ENCODE measurements at regions not wholly inside any gene's neighbourhood (a gene's known extent, or its start where the extent isn't known, plus 50 kb on each side); places are given as distances from the start of the nearest gene placed in this dataset.

DNA sequence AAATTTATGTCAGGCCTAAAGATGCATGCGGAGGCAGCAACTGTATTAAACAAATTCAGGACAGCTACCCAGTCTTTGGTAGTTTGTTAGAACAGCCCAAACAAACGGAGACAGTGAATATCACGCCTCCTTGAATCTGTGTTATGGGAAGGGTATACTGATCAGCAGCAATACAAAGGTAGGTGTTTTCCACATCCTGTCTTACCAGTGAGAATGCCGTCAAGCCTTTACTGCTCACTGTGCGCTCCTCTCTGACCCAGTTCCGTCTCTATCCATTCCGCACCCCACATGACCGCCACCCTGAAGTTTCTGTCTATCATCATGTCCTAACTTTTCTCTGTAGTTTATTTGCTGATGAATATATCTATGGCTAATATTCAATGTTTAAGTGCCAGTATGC is 473.3 kb downstream of the LPIN1 start:
- H3K4me1 ChIP-seq (ENCODE audit: control insufficient read depth in 3 of 3, insufficient read depth in 3 of 3, low read length in 3 of 3): no peaks in the 10 kb centered on the region
- H3K9me3 ChIP-seq (ENCODE audit: control insufficient read depth in 3 of 3, low read length in 3 of 3): peaks cover 0 to 5% (median 2%) of the 10 kb centered on the region in 3 donors
- H3K27me3 ChIP-seq (ENCODE audit: control insufficient read depth in 3 of 3, insufficient read depth in 3 of 3, low read length in 3 of 3): no peaks in the 10 kb centered on the region
- no peaks in the 10 kb centered on the region for H3K36me3 ChIP-seq (ENCODE audit: control insufficient read depth in 3 of 3, insufficient read depth in 3 of 3, low read length in 3 of 3)
- H3K9ac ChIP-seq (ENCODE audit: low read depth in 1 of 3, low read length in 3 of 3): no peak overlapping the region
- H3K4me3 ChIP-seq (ENCODE audit: low read length in 3 of 3): no peak overlapping the region
- H3K27ac ChIP-seq (ENCODE audit: low read depth, low read length): no peak overlapping the region

DNA sequence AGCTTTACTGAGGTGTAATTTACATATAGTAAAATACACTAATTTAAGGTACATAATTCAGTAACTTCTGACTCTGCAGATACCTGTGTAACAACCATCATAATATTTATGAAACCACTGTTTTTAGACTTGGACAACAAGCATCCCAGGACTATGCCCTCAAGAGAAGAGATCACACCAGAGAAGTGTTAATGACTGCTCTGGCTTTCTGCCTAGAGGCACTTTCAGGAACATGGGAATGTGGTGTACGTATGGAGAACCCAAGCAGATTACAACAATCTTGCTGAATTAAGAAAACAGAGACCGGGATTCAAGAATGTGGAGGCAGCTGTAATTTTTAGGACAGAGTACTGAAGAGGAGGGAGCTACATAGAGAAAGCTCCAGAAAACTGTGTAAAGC is 475.2 kb downstream of the LPIN1 start:
- Histone ChIP-seq H3K4me1 (ENCODE audit: control insufficient read depth in 3 of 3, insufficient read depth in 3 of 3, low read length in 3 of 3) (no peaks in the 10 kb centered on the region), H3K27ac (ENCODE audit: low read depth, low read length) (no peak overlapping the region), H3K9me3 (ENCODE audit: control insufficient read depth in 3 of 3, low read length in 3 of 3) (peaks cover 0 to 5% (median 2%) of the 10 kb centered on the region in 3 donors), H3K4me3 (ENCODE audit: low read length in 3 of 3) (no peak overlapping the region), H3K36me3 (ENCODE audit: control insufficient read depth in 3 of 3, insufficient read depth in 3 of 3, low read length in 3 of 3) (no peaks in the 10 kb centered on the region), H3K9ac (ENCODE audit: low read depth in 1 of 3, low read length in 3 of 3) (no peak overlapping the region), H3K27me3 (ENCODE audit: control insufficient read depth in 3 of 3, insufficient read depth in 3 of 3, low read length in 3 of 3) (no peaks in the 10 kb centered on the region)

DNA sequence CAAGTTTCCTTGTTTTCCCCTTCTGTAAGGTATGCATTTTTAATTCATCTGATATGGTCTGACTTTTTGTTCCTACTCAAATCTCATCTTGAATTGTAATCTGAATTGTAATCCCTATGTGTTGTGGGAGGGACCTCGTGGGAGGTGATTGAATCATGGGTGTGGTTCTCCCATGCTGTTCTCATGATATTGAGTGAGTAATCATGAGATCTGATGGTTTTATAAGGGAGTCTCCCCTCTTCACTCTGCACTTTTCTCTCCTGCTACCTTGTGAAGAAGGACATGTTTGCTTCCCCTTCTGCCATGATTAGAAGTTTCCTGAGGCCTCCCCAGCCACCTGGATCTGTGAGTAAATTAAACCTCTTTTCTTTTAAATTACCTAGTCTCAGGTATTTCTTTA is 476.1 kb downstream of the LPIN1 start:
- Histone ChIP-seq H3K36me3 (ENCODE audit: control insufficient read depth in 3 of 3, insufficient read depth in 3 of 3, low read length in 3 of 3) (no peaks in the 10 kb centered on the region), H3K9me3 (ENCODE audit: control insufficient read depth in 3 of 3, low read length in 3 of 3) (peaks cover 0 to 5% (median 2%) of the 10 kb centered on the region in 3 donors), H3K4me3 (ENCODE audit: low read length in 3 of 3) (no peak overlapping the region), H3K27me3 (ENCODE audit: control insufficient read depth in 3 of 3, insufficient read depth in 3 of 3, low read length in 3 of 3) (no peaks in the 10 kb centered on the region), H3K9ac (ENCODE audit: low read depth in 1 of 3, low read length in 3 of 3) (no peak overlapping the region), H3K4me1 (ENCODE audit: control insufficient read depth in 3 of 3, insufficient read depth in 3 of 3, low read length in 3 of 3) (no peaks in the 10 kb centered on the region), H3K27ac (ENCODE audit: low read depth, low read length) (no peak overlapping the region)

DNA sequence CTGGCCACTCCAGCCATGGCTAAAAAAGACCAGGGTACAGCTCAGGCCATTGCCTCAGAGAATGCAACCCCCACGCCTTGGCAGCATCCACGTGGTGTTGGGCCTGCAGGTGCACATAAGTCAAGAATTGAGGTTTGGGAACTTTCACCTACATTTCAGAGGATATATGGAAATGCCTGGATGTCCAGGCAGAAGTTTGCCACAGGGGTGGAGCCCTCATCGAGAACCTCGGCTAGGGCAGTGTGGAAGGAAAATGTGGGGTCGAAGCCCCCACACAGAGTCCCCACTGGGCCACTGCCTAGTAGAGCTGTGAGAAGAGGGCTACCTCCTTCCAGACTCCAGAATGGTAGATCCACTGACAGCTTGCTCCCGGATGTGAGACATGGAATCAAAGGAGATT is 477.3 kb downstream of the LPIN1 start:
- Histone ChIP-seq H3K9ac (ENCODE audit: low read depth in 1 of 3, low read length in 3 of 3) (no peak overlapping the region), H3K4me3 (ENCODE audit: low read length in 3 of 3) (no peak overlapping the region), H3K4me1 (ENCODE audit: control insufficient read depth in 3 of 3, insufficient read depth in 3 of 3, low read length in 3 of 3) (no peaks in the 10 kb centered on the region), H3K9me3 (ENCODE audit: control insufficient read depth in 3 of 3, low read length in 3 of 3) (peaks cover 0 to 5% (median 2%) of the 10 kb centered on the region in 3 donors), H3K27ac (ENCODE audit: low read depth, low read length) (no peak overlapping the region), H3K27me3 (ENCODE audit: control insufficient read depth in 3 of 3, insufficient read depth in 3 of 3, low read length in 3 of 3) (no peaks in the 10 kb centered on the region), H3K36me3 (ENCODE audit: control insufficient read depth in 3 of 3, insufficient read depth in 3 of 3, low read length in 3 of 3) (no peaks in the 10 kb centered on the region)

DNA sequence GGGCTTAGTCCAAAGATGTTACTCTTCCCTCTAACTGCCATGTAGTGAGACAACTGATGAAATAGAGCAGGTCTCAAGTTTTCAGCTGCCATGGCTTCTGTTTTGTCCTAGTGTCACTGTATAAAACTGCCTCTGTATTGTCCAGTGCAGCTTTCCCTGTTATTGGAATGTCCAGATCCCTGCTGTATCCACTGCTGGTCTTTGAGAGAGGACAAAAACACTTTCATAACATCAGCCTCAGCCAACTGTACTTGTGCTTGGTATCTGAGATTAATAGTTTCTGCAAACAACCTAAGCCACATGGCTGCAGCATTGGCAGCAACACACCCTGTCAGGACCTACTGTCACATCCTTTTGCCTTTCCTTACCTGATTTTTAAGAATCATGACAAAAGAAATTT is 480.2 kb downstream of the LPIN1 start:
- no peaks in the 10 kb centered on the region for H3K4me1 ChIP-seq (ENCODE audit: control insufficient read depth in 3 of 3, insufficient read depth in 3 of 3, low read length in 3 of 3)

DNA sequence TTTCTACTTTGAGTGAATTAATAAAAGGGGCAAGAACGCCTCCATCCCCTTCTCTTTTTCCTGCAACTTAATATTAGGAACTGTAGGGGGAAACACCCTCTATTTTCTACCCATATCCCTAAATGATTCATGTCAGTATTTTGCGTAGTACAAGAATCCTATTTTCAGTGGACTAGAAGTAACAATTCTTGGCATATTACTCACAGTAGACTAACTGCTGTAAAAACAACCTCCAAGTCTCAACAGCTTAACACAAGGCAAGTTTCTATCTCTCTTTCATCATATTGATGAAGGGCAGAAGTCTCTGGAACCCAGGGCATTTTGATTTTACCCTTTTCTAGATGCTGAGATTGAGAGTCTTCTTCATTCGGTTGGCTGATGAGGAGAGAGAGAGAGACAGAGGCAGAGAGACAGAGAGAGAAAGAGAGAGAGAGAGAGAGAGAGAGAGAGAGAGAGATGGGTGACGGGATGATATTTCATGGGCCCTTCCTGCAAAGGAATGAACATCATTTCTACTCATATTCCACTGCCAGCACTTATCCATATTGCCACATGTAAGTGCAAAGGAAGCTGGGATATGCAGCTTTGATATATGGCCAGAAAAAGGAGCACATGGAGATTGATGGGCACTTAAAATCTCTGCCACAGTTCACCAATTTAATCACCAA is 481.6 kb downstream of the LPIN1 start:
- H3K27ac ChIP-seq (ENCODE audit: low read depth, low read length): no peak overlapping the region

More for the DNA sequence above, 480.2 kb downstream of the LPIN1 start:
- Histone ChIP-seq H3K27ac (ENCODE audit: low read depth, low read length) (no peak overlapping the region), H3K36me3 (ENCODE audit: control insufficient read depth in 3 of 3, insufficient read depth in 3 of 3, low read length in 3 of 3) (no peaks in the 10 kb centered on the region), H3K27me3 (ENCODE audit: control insufficient read depth in 3 of 3, insufficient read depth in 3 of 3, low read length in 3 of 3) (no peaks in the 10 kb centered on the region), H3K4me3 (ENCODE audit: low read length in 3 of 3) (no peak overlapping the region), H3K9ac (ENCODE audit: low read depth in 1 of 3, low read length in 3 of 3) (no peak overlapping the region), H3K9me3 (ENCODE audit: control insufficient read depth in 3 of 3, low read length in 3 of 3) (peaks cover 0 to 5% (median 2%) of the 10 kb centered on the region in 3 donors)

DNA sequence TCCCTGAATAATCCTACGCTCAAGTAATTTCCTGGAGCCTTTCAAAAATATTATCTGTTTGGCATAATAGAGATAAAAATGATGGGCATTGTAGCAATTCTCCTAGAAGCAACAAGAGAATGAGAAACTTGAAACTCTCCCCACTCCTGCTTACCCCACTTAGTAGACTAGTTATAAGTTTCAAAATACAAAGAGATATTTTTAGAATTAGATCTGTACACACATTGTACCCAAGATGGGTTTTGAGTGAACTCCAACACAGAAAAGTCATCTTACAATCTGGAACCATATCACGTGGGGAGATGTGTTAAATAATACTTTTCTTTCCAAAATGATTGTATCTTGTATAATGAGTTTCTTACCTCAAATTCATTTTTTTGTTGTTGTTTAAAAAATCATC is 484.9 kb downstream of the LPIN1 start:
- H3K4me1 ChIP-seq (ENCODE audit: control insufficient read depth in 3 of 3, insufficient read depth in 3 of 3, low read length in 3 of 3): no peaks in the 10 kb centered on the region

More for the DNA sequence above, 481.6 kb downstream of the LPIN1 start:
- Histone ChIP-seq H3K4me3 (ENCODE audit: low read length in 3 of 3) (no peak overlapping the region), H3K9me3 (ENCODE audit: control insufficient read depth in 3 of 3, low read length in 3 of 3) (peaks cover 0 to 5% (median 2%) of the 10 kb centered on the region in 3 donors), H3K9ac (ENCODE audit: low read depth in 1 of 3, low read length in 3 of 3) (no peak overlapping the region), H3K36me3 (ENCODE audit: control insufficient read depth in 3 of 3, insufficient read depth in 3 of 3, low read length in 3 of 3) (no peaks in the 10 kb centered on the region), H3K4me1 (ENCODE audit: control insufficient read depth in 3 of 3, insufficient read depth in 3 of 3, low read length in 3 of 3) (no peaks in the 10 kb centered on the region), H3K27me3 (ENCODE audit: control insufficient read depth in 3 of 3, insufficient read depth in 3 of 3, low read length in 3 of 3) (no peaks in the 10 kb centered on the region)

DNA sequence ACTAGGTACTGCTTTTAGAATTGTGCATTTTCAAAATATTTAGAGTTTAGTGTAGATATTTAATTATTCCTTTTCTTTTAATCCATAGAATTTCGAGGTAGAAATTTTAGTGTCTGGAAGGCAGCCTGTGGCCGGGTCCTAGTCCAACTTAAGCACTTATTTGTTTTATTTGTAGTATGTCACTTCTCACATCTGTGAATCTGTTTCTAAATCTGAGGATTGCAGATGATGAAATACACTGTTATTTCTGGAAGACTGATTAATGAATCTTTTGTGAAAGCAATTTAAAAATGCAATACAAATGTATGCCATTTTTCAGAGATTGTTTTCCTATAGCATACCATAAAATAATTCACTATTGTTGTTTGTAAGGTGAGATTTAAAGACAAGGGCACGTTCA is 483.9 kb upstream of the TRIB2 start:
- Histone ChIP-seq H3K27me3 (ENCODE audit: control insufficient read depth in 3 of 3, insufficient read depth in 3 of 3, low read length in 3 of 3) (no peaks in the 10 kb centered on the region), H3K4me1 (ENCODE audit: control insufficient read depth in 3 of 3, insufficient read depth in 3 of 3, low read length in 3 of 3) (no peaks in the 10 kb centered on the region), H3K27ac (ENCODE audit: low read depth, low read length) (no peak overlapping the region), H3K4me3 (ENCODE audit: low read length in 3 of 3) (no peak overlapping the region), H3K36me3 (ENCODE audit: control insufficient read depth in 3 of 3, insufficient read depth in 3 of 3, low read length in 3 of 3) (no peaks in the 10 kb centered on the region), H3K9ac (ENCODE audit: low read depth in 1 of 3, low read length in 3 of 3) (no peak overlapping the region), H3K9me3 (ENCODE audit: control insufficient read depth in 3 of 3, low read length in 3 of 3) (no peaks in the 10 kb centered on the region)

More for the DNA sequence above, 484.9 kb downstream of the LPIN1 start:
- H3K27me3 ChIP-seq (ENCODE audit: control insufficient read depth in 3 of 3, insufficient read depth in 3 of 3, low read length in 3 of 3): no peaks in the 10 kb centered on the region
- H3K9me3 ChIP-seq (ENCODE audit: control insufficient read depth in 3 of 3, low read length in 3 of 3): no peaks in the 10 kb centered on the region
- H3K9ac ChIP-seq (ENCODE audit: low read depth in 1 of 3, low read length in 3 of 3): no peak overlapping the region
- H3K36me3 ChIP-seq (ENCODE audit: control insufficient read depth in 3 of 3, insufficient read depth in 3 of 3, low read length in 3 of 3): no peaks in the 10 kb centered on the region
- H3K4me3 ChIP-seq (ENCODE audit: low read length in 3 of 3): no peak overlapping the region
- H3K27ac ChIP-seq (ENCODE audit: low read depth, low read length): no peak overlapping the region

DNA sequence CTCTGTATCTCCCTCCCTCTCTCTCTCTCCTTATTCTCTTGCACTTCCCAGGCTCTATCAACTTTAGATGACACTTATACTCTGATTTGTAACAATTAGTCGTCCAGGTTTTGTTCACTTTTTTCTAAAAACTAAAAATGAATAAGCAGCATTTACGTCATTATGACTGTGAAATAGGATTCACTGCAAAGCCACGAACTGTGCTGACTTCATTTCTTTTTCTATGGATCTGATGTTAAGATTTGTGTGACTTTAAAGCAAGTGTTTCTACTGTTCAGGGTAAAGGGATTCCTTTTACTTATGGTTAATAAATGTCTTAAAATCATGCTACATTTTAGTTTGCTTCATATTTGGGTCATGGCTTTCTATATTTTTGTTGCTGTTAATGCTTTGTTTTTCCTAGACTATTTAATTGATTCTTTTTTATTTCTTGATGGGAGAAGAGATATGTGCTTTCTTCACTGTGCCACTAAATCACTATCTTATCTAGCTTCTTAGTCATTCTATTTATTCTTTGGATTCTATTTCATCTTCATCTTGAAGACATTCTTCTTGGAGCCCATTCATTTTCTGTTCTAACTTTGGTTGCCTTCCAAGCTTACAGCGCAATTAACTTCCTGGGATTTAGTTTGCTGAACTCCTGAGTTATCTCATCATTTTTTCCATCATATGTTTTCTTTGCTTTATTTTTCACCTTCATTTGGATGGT is 480.4 kb upstream of the TRIB2 start:
- no peaks in the 10 kb centered on the region for H3K27me3 ChIP-seq (ENCODE audit: control insufficient read depth in 3 of 3, insufficient read depth in 3 of 3, low read length in 3 of 3)
- no peak overlapping the region for H3K9ac ChIP-seq (ENCODE audit: low read depth in 1 of 3, low read length in 3 of 3)
- no peaks in the 10 kb centered on the region for H3K4me1 ChIP-seq (ENCODE audit: control insufficient read depth in 3 of 3, insufficient read depth in 3 of 3, low read length in 3 of 3)
- no peak overlapping the region for H3K4me3 ChIP-seq (ENCODE audit: low read length in 3 of 3)
- H3K36me3 ChIP-seq (ENCODE audit: control insufficient read depth in 3 of 3, insufficient read depth in 3 of 3, low read length in 3 of 3): no peaks in the 10 kb centered on the region
- no peaks in the 10 kb centered on the region for H3K9me3 ChIP-seq (ENCODE audit: control insufficient read depth in 3 of 3, low read length in 3 of 3)
- H3K27ac ChIP-seq (ENCODE audit: low read depth, low read length): no peak overlapping the region

DNA sequence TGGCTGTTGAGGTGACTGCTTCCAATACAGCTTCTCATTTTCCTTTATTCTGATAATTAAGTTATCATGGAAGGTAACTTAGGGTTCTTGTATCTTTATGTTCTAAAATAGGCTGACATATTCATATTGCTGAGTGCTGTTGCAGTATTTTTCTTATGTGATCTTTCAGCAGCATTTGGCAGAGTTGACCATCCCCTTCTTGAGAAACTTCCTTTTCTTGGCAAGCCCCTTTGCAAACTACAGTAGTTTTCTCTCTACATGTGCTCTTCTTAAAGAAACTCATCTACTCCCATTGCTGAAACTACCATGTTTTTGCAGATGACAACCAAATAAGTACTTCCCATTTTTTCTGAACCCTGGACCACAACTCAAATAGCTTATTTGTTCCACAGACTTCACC is 476.5 kb upstream of the TRIB2 start:
- H3K27me3 ChIP-seq (ENCODE audit: control insufficient read depth in 3 of 3, insufficient read depth in 3 of 3, low read length in 3 of 3): no peaks in the 10 kb centered on the region
- no peaks in the 10 kb centered on the region for H3K36me3 ChIP-seq (ENCODE audit: control insufficient read depth in 3 of 3, insufficient read depth in 3 of 3, low read length in 3 of 3)
- H3K9me3 ChIP-seq (ENCODE audit: control insufficient read depth in 3 of 3, low read length in 3 of 3): no peaks in the 10 kb centered on the region
- H3K4me1 ChIP-seq (ENCODE audit: control insufficient read depth in 3 of 3, insufficient read depth in 3 of 3, low read length in 3 of 3): no peaks in the 10 kb centered on the region
- H3K27ac ChIP-seq (ENCODE audit: low read depth, low read length): no peak overlapping the region
- no peak overlapping the region for H3K4me3 ChIP-seq (ENCODE audit: low read length in 3 of 3)
- no peak overlapping the region for H3K9ac ChIP-seq (ENCODE audit: low read depth in 1 of 3, low read length in 3 of 3)

Measured in skeletal muscle tissue (tissue), 3 donors.